ENCODE measurements at regions not wholly inside any gene's neighbourhood (a gene's known extent, or its start where the extent isn't known, plus 50 kb on each side); places are given as distances from the start of the nearest gene placed in this dataset.

DNA sequence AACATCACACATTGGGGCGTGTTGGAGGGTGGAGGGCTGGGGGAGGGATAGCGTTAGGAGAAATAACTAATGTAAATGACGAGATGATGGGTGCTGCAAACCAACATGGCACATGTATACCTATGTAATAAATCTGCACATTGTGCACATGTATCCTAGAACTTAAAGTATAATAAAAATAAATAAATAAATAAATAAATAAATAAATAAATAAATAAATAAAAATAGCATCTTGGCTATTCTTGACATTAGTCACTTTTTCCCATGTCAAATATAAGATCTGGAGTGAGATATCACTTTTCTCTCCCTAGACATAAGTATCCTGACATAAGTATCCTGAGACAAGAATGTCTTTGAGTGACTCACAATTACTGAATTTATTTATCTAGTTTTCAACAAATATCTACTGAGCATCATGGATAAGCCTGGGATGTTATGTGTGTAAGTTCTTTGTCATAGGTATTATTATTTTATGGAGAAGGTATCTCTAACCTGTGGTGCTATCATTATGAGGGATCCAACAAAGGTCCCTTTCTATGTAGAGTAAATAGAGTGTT lies 691.3 kb downstream of the SORCS1 start:
- no peak overlapping the region for H3K27ac ChIP-seq
- DNase-seq, result no peak
- H3K4me1 ChIP-seq, result no peaks in the 10 kb centered on the region
- H3K27me3 ChIP-seq, result no peaks in the 10 kb centered on the region
- no peaks in the 10 kb centered on the region for H3K9me3 ChIP-seq
- H3K4me3 ChIP-seq, result no peak overlapping the region
- in situ Hi-C loops (cut with MboI; ENCODE audit: low pct_ligation_motif_present in 1 of 4, low pct_unique_long_range_greater_than_20kb in 1 of 4, low sequenced_read_pairs in 3 of 4), result no loop called here
- 77 to 87% methylated on average over 3 of the region's 3 CpGs for WGBS, 2 donors (ENCODE audit: low coverage in 1 of 2)
- intact Hi-C loops (cut with DNase I; ENCODE audit: low total_unique reads), result no loop called here
- H3K36me3 ChIP-seq, result no peaks in the 10 kb centered on the region
- TF ChIP-seq POLR2AphosphoS5 (IDR thresholded peaks at IDR 0.05) (no peak), POLR2A (IDR thresholded peaks at IDR 0.05) (no peak), EP300 (IDR thresholded peaks at IDR 0.05; ENCODE audit: low read depth) (no peak)
- TF ChIP-seq, protein P1, sequence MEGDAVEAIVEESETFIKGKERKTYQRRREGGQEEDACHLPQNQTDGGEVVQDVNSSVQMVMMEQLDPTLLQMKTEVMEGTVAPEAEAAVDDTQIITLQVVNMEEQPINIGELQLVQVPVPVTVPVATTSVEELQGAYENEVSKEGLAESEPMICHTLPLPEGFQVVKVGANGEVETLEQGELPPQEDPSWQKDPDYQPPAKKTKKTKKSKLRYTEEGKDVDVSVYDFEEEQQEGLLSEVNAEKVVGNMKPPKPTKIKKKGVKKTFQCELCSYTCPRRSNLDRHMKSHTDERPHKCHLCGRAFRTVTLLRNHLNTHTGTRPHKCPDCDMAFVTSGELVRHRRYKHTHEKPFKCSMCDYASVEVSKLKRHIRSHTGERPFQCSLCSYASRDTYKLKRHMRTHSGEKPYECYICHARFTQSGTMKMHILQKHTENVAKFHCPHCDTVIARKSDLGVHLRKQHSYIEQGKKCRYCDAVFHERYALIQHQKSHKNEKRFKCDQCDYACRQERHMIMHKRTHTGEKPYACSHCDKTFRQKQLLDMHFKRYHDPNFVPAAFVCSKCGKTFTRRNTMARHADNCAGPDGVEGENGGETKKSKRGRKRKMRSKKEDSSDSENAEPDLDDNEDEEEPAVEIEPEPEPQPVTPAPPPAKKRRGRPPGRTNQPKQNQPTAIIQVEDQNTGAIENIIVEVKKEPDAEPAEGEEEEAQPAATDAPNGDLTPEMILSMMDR (IDR thresholded peaks at IDR 0.05), result no peak

DNA sequence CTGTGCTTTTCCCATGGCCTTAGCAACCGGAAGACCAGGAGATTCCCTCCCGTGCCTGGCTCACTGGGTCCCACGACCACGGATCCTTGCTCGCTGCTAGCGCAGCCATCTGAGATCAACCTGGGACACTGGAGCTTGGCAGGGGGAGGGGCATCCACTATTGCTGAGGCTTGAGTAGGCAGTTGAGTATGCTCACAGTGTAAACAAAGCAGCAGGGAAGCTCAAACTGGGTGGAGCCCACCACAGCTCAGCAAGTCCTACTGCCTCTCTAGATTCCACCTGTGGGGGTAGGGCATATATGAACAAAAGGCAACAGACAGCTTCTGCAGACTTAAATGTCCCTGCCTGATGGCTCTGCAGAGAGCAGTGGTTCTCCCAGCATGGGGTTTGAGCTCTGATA lies 697.0 kb downstream of the SORCS1 start:
- H3K4me1 ChIP-seq, result no peaks in the 10 kb centered on the region
- intact Hi-C loops (cut with DNase I; ENCODE audit: low total_unique reads), result no loop called here
- DNase-seq, result no peak
- in situ Hi-C loops (cut with MboI; ENCODE audit: low pct_ligation_motif_present in 1 of 4, low pct_unique_long_range_greater_than_20kb in 1 of 4, low sequenced_read_pairs in 3 of 4), result no loop called here
- no peaks in the 10 kb centered on the region for H3K27me3 ChIP-seq
- H3K36me3 ChIP-seq, result no peaks in the 10 kb centered on the region
- H3K9me3 ChIP-seq, result no peaks in the 10 kb centered on the region
- no peak overlapping the region for H3K4me3 ChIP-seq
- no peak overlapping the region for H3K27ac ChIP-seq
- WGBS, 2 donors (ENCODE audit: low coverage in 1 of 2), result 93% methylated on average over 3 of the region's 6 CpGs; no CpG with 5 or more reads in 1 of the 2 donors
- TF ChIP-seq POLR2A (IDR thresholded peaks at IDR 0.05) (no peak), EP300 (IDR thresholded peaks at IDR 0.05; ENCODE audit: low read depth) (no peak), POLR2AphosphoS5 (IDR thresholded peaks at IDR 0.05) (no peak)
- TF ChIP-seq, protein P1 (IDR thresholded peaks at IDR 0.05), result no peak

DNA sequence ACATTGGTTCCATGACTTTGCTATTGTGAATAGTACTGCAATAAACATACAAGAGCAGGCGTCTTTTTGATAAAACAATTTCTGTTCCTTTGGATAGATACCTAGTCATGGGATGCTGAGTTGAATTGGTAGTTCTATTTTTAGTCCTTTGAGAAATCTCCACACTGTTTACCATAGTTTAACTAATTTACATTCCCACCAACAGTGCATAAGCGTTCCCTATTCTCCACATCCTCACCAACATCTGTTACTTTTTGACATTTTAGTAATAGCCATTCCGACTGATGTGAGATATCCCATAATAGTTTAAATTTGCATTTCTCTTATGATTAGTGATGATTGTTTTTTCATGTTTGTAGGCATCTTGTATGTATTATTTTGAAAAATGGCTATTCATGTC lies 707.0 kb downstream of the SORCS1 start:
- intact Hi-C loops (cut with DNase I; ENCODE audit: low total_unique reads), result no loop called here
- no peak overlapping the region for H3K27ac ChIP-seq
- no peak for TF ChIP-seq POLR2AphosphoS5 (IDR thresholded peaks at IDR 0.05)
- no peak for TF ChIP-seq POLR2A (IDR thresholded peaks at IDR 0.05)
- no peak for TF ChIP-seq EP300 (IDR thresholded peaks at IDR 0.05; ENCODE audit: low read depth)
- TF ChIP-seq, protein P1 (IDR thresholded peaks at IDR 0.05), result no peak
- no peaks in the 10 kb centered on the region for H3K36me3 ChIP-seq
- no peaks in the 10 kb centered on the region for H3K9me3 ChIP-seq
- H3K4me3 ChIP-seq, result no peak overlapping the region
- H3K27me3 ChIP-seq, result no peaks in the 10 kb centered on the region
- no peak for DNase-seq
- in situ Hi-C loops (cut with MboI; ENCODE audit: low pct_ligation_motif_present in 1 of 4, low pct_unique_long_range_greater_than_20kb in 1 of 4, low sequenced_read_pairs in 3 of 4), result no loop called here
- no peaks in the 10 kb centered on the region for H3K4me1 ChIP-seq
- 70 to 88% methylated on average over 3 of the region's 3 CpGs for WGBS, 2 donors (ENCODE audit: low coverage in 1 of 2)

DNA sequence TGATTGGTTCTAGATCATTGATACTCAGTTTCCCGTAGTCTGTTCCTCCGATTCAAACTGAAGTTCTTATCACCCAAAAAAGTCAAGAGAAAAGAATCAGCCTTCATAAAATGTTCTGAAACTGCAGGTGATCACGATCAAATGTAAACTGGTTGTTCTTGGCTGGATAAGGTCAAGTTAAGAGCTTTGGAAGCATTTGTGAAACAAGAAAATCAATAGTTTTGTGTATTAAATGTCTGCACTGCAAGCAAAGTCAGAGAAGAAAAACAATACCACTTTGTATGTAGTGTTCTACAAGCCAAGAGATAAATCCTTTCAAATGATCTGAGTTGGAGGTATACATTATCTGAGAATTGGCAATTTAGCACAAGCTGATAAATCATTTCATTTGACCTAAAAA lies 710.3 kb downstream of the SORCS1 start:
- Histone ChIP-seq H3K9me3 (no peaks in the 10 kb centered on the region), H3K4me3 (no peak overlapping the region), H3K27me3 (no peaks in the 10 kb centered on the region), H3K27ac (no peak overlapping the region), H3K36me3 (no peaks in the 10 kb centered on the region), H3K4me1 (no peaks in the 10 kb centered on the region)
- no peak for TF ChIP-seq POLR2A (IDR thresholded peaks at IDR 0.05)
- no peak for TF ChIP-seq EP300 (IDR thresholded peaks at IDR 0.05; ENCODE audit: low read depth)
- TF ChIP-seq, protein P1 (IDR thresholded peaks at IDR 0.05), result no peak
- TF ChIP-seq POLR2AphosphoS5 (IDR thresholded peaks at IDR 0.05), result no peak
- WGBS, 2 donors (ENCODE audit: low coverage in 1 of 2), result 73 to 75% methylated on average over 3 of the region's 3 CpGs
- in situ Hi-C loops (cut with MboI; ENCODE audit: low pct_ligation_motif_present in 1 of 4, low pct_unique_long_range_greater_than_20kb in 1 of 4, low sequenced_read_pairs in 3 of 4) (no loop called here), intact Hi-C loops (cut with DNase I; ENCODE audit: low total_unique reads) (no loop called here)
- DNase-seq, result no peak
